HG03432 (cell line): ENCODE measurements at regions not wholly inside any gene's neighbourhood (a gene's known extent, or its start where the extent isn't known, plus 50 kb on each side); places are given as distances from the start of the nearest gene placed in this dataset.

Source experiments
- ATAC-seq: cut with Tn5 transposase; IDR thresholded peaks from one replicate; pipeline ENCODE4 v1.9.1; 2021; ENCODE audit warnings: mild to moderate bottlenecking, moderate library complexity; ENCODE audit not compliant: unreplicated experiment

DNA sequence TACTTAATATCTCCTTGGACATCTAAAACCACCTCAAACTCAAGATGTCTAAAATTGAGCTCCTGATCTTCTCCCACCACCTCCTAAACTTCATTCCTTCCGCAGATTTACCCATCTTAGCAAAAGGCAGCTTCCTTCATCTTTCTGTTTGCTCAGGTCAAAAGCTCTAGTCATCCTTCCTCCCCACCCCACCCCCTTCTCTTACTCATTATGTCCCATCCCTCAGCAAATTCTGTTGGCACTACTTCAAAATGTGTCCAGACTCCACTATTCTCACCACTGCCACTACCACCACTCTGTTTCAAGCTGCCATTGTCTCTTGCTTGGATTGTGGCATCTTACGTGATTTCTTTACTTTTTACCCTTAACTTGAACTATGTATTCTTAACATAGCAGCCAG, 59.2 kb upstream of the ZDHHC17 start:
- ATAC-seq: no peak

GRCh38 chr12:76706101-76706500, 57.8 kb upstream of the ZDHHC17 start:
- peak; percentile 61 for ATAC-seq

DNA sequence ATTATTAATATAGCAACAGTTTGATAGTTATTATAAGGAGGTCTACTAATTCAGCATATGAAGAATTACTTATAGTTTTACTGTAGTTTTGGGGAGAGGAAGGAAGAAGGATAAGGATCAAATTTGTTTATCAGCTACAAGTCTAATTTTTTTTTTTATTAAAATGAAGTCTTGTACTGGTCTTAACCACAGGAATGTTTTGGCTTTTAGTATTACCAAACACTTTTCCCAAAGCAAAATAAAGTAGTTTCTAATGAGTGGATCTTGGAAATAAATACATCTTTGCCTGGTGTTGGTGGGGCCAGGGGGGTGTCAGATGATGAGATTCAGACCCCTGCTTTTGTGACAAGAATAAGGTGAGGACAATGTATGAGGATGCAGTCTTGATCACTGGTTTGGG, 57.2 kb upstream of the ZDHHC17 start:
- no peak for ATAC-seq

- ATAC-seq: no peak
Measured at GRCh38 chr12:76707772-76708171, 56.1 kb upstream of the ZDHHC17 start.

DNA sequence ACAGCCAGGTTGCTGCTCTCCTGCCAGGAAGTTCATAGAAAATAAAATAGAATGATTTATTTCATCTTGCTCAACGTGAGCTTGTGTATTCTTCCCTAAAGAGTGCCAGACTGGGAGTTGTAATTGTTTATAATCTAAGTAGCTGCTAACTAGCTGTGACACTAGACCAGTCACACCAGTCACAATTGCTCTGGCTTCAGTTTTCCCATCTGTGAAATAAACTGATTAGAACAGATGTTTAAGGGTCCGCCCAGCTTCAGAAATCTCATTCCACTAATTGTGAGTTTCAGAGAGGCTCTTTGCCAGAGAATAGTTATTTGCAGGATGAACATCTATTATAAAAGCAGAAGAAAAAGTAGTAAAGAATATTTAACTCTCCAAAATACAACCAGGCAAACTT, 55.6 kb upstream of the ZDHHC17 start:
- no peak for ATAC-seq

DNA sequence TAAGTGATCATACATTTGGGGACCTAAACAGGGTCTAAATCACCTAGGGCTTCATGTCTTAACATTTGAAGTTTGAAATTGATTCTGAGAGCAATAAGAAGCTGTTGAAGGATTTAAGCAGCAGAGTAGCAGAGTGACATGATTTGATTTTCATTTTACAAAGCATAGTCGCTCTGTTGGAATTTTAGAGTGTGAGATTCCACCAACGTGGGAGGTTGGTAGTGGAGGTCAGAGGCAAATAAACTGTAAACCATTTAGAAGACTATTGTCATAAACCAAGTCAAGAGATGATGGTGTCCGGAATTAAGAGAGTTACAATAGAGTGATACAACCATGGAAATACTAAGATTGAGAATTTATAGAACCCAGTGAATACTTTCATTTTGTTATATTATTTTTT, 52.7 kb upstream of the ZDHHC17 start:
- ATAC-seq: no peak

DNA sequence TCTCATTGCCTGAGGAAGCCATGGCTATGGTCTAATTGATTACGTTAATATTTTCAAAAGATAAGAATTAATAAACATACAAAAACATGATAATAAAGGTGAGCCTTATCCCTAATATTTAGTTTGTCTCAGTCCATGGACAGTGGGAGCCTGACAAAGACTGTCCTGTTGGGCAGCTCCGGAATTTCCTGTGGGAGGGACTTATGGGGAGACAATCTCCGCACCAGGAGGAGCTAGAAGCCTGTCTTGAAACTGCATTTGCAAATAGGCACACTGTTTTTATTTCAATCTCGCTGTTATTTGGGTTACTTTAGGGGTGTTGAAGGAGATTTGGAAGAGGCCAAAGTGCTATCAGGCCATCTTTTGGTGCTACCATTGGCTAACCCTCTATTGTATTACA, 50.8 kb upstream of the ZDHHC17 start:
- no peak for ATAC-seq

DNA sequence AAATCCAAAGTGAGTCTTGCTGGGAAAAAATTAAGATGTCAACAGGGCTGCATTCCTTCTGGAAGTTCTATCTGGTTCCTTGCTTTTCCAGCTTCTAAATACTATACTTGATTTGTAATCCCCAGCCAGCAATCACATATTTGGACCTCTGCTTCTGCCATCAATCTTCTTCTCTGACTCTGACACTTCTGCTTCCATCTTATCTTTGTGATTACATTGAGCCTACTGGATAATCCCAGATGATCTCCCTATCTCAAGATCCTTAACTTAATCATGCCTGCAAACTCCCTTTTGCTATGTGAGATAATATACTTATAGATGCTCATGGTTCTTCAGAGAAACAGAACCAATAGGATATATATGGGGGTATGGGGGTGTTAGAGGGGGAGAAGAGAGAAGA, 49.9 kb upstream of the ZDHHC17 start:
- ATAC-seq: no peak
